Epithelial cell of proximal tubule (primary cell): ENCODE measurements at regions not wholly inside any gene's neighbourhood (a gene's known extent, or its start where the extent isn't known, plus 50 kb on each side); places are given as distances from the start of the nearest gene placed in this dataset.

ENCODE experiments used
- DNase-seq: peaks from one replicate; pipeline ENCODE4 v3.0.0-alpha.2; 2011; ENCODE audit warnings: low read depth
- H3K4me3 ChIP-seq: 2 replicates; pipeline ENCODE4 v1.5.1; 2011; ENCODE audit warnings: low read depth, mild to moderate bottlenecking, low read length
- CTCF ChIP-seq: conservative IDR thresholded peaks from 2 replicates; pipeline ENCODE4 v1.5.1; 2012; ENCODE audit warnings: low read depth, mild to moderate bottlenecking, low read length

- TF ChIP-seq CTCF: no peak
- no peak overlapping the region for H3K4me3 ChIP-seq
- DNase-seq: peak; percentile 4
Observed at GRCh38 chr2:60629801-60630385, 76.4 kb upstream of the BCL11A start.

- TF ChIP-seq CTCF: no peak
- H3K4me3 ChIP-seq: no peak overlapping the region
- no peak for DNase-seq
Observed at GRCh38 chr2:60633615-60634014, 80.2 kb upstream of the BCL11A start.

- DNase-seq: peak; percentile 44
Observed at GRCh38 chr2:60634438-60634837, 81.0 kb upstream of the BCL11A start.

GRCh38 chr2:60641811-60642788 is 88.6 kb upstream of the BCL11A start:
- TF ChIP-seq CTCF: peak; percentile 76
- no peak overlapping the region for H3K4me3 ChIP-seq
- DNase-seq: peak; percentile 7

More at GRCh38 chr2:60634438-60634837, 81.0 kb upstream of the BCL11A start:
- TF ChIP-seq CTCF: no peak
- H3K4me3 ChIP-seq: no peak overlapping the region

GRCh38 chr2:60643747-60644146 is 90.3 kb upstream of the BCL11A start:
- no peak overlapping the region for H3K4me3 ChIP-seq
- DNase-seq: no peak
- TF ChIP-seq CTCF: no peak

- no peak for TF ChIP-seq CTCF
- no peak for DNase-seq
Observed at GRCh38 chr2:60644951-60645350, 91.5 kb upstream of the BCL11A start.

More at GRCh38 chr2:60644951-60645350, 91.5 kb upstream of the BCL11A start:
- H3K4me3 ChIP-seq: no peak overlapping the region
